ENCODE measurements at regions not wholly inside any gene's neighbourhood (a gene's known extent, or its start where the extent isn't known, plus 50 kb on each side); places are given as distances from the start of the nearest gene placed in this dataset.

GRCh38 chr7:115474137-115474536 lies 552.2 kb downstream of the MDFIC start:
- Histone ChIP-seq H3K9me3 (ENCODE audit: control insufficient read depth in 2 of 2, insufficient read depth in 1 of 2, low read depth in 1 of 2, low read length in 1 of 2) (no peaks in the 10 kb centered on the region), H3K27ac (ENCODE audit: low read depth in 1 of 3, low read length in 2 of 3) (no peak overlapping the region), H3K4me1 (ENCODE audit: control insufficient read depth in 3 of 3, insufficient read depth in 2 of 3, low read depth in 1 of 3, low read length in 2 of 3) (peaks cover 0 to 8% (median 0%) of the 10 kb centered on the region in 3 donors), H3K4me3 (ENCODE audit: low read depth in 1 of 3, low read length in 3 of 3) (no peak overlapping the region), H3K36me3 (ENCODE audit: control insufficient read depth in 3 of 3, insufficient read depth in 2 of 3, low read depth in 1 of 3, low read length in 3 of 3) (no peaks in the 10 kb centered on the region), H3K27me3 (ENCODE audit: control insufficient read depth in 3 of 3, insufficient read depth in 3 of 3, low read length in 3 of 3) (peaks cover 0 to 10% (median 2%) of the 10 kb centered on the region in 3 donors)
- no peak for DNase-seq
- no peak for FAIRE-seq
- WGBS, 3 donors = 81 to 88% (median 86%) methylated on average over 5 of the region's 5 CpGs

GRCh38 chr7:115471891-115472290 lies 550.0 kb downstream of the MDFIC start:
- 59 to 87% (median 77%) methylated on average over 1 of the region's 1 CpG for WGBS, 3 donors
- no peak for DNase-seq
- H3K27ac ChIP-seq (ENCODE audit: low read depth in 1 of 3, low read length in 2 of 3) = no peak overlapping the region
- no peak for FAIRE-seq
- H3K4me1 ChIP-seq (ENCODE audit: control insufficient read depth in 3 of 3, insufficient read depth in 2 of 3, low read depth in 1 of 3, low read length in 2 of 3) = peaks cover 0 to 5% (median 0%) of the 10 kb centered on the region in 3 donors
- H3K36me3 ChIP-seq (ENCODE audit: control insufficient read depth in 3 of 3, insufficient read depth in 2 of 3, low read depth in 1 of 3, low read length in 3 of 3) = no peaks in the 10 kb centered on the region
- no peak overlapping the region for H3K4me3 ChIP-seq (ENCODE audit: low read depth in 1 of 3, low read length in 3 of 3)
- peaks cover 0 to 3% (median 0%) of the 10 kb centered on the region in 3 donors for H3K27me3 ChIP-seq (ENCODE audit: control insufficient read depth in 3 of 3, insufficient read depth in 3 of 3, low read length in 3 of 3)
- no peaks in the 10 kb centered on the region for H3K9me3 ChIP-seq (ENCODE audit: control insufficient read depth in 2 of 2, insufficient read depth in 1 of 2, low read depth in 1 of 2, low read length in 1 of 2)

- H3K27me3 ChIP-seq (ENCODE audit: control insufficient read depth in 3 of 3, insufficient read depth in 3 of 3, low read length in 3 of 3) = no peaks in the 10 kb centered on the region
- DNase-seq = no peak
- no peak overlapping the region for H3K27ac ChIP-seq (ENCODE audit: low read depth in 1 of 3, low read length in 2 of 3)
- H3K36me3 ChIP-seq (ENCODE audit: control insufficient read depth in 3 of 3, insufficient read depth in 2 of 3, low read depth in 1 of 3, low read length in 3 of 3) = no peaks in the 10 kb centered on the region
- no peaks in the 10 kb centered on the region for H3K4me1 ChIP-seq (ENCODE audit: control insufficient read depth in 3 of 3, insufficient read depth in 2 of 3, low read depth in 1 of 3, low read length in 2 of 3)
- no peaks in the 10 kb centered on the region for H3K9me3 ChIP-seq (ENCODE audit: control insufficient read depth in 2 of 2, insufficient read depth in 1 of 2, low read depth in 1 of 2, low read length in 1 of 2)
- 88 to 93% (median 89%) methylated on average over 3 of the region's 3 CpGs for whole genome bisulfite sequencing, 3 donors
- H3K4me3 ChIP-seq (ENCODE audit: low read depth in 1 of 3, low read length in 3 of 3) = no peak overlapping the region
- no peak for FAIRE-seq
These were observed 540.6 kb downstream of the MDFIC start for GRCh38 chr7:115462301-115463015.

GRCh38 chr7:115449689-115450088 lies 527.8 kb downstream of the MDFIC start:
- Histone ChIP-seq H3K27me3 (ENCODE audit: control insufficient read depth in 3 of 3, insufficient read depth in 3 of 3, low read length in 3 of 3) (no peaks in the 10 kb centered on the region), H3K36me3 (ENCODE audit: control insufficient read depth in 3 of 3, insufficient read depth in 2 of 3, low read depth in 1 of 3, low read length in 3 of 3) (no peaks in the 10 kb centered on the region), H3K27ac (ENCODE audit: low read depth in 1 of 3, low read length in 2 of 3) (no peak overlapping the region), H3K4me3 (ENCODE audit: low read depth in 1 of 3, low read length in 3 of 3) (no peak overlapping the region), H3K9me3 (ENCODE audit: control insufficient read depth in 2 of 2, insufficient read depth in 1 of 2, low read depth in 1 of 2, low read length in 1 of 2) (no peaks in the 10 kb centered on the region), H3K4me1 (ENCODE audit: control insufficient read depth in 3 of 3, insufficient read depth in 2 of 3, low read depth in 1 of 3, low read length in 2 of 3) (no peaks in the 10 kb centered on the region)
- DNase-seq = no peak
- 77 to 89% (median 82%) methylated on average over 3 of the region's 3 CpGs for WGBS, 3 donors
- no peak for FAIRE-seq

- Histone ChIP-seq H3K27me3 (ENCODE audit: control insufficient read depth in 3 of 3, insufficient read depth in 3 of 3, low read length in 3 of 3) (no peaks in the 10 kb centered on the region), H3K27ac (ENCODE audit: low read depth in 1 of 3, low read length in 2 of 3) (no peak overlapping the region), H3K4me1 (ENCODE audit: control insufficient read depth in 3 of 3, insufficient read depth in 2 of 3, low read depth in 1 of 3, low read length in 2 of 3) (no peaks in the 10 kb centered on the region), H3K4me3 (ENCODE audit: low read depth in 1 of 3, low read length in 3 of 3) (no peak overlapping the region), H3K9me3 (ENCODE audit: control insufficient read depth in 2 of 2, insufficient read depth in 1 of 2, low read depth in 1 of 2, low read length in 1 of 2) (no peaks in the 10 kb centered on the region), H3K36me3 (ENCODE audit: control insufficient read depth in 3 of 3, insufficient read depth in 2 of 3, low read depth in 1 of 3, low read length in 3 of 3) (no peaks in the 10 kb centered on the region)
- 56 to 72% (median 70%) methylated on average over 2 of the region's 2 CpGs for WGBS, 3 donors
- FAIRE-seq = no peak
- DNase-seq = no peak
These were observed 525.6 kb downstream of the MDFIC start for GRCh38 chr7:115447495-115447894.

- no peak overlapping the region for H3K27ac ChIP-seq (ENCODE audit: low read depth in 1 of 3, low read length in 2 of 3)
- no peak for DNase-seq
- H3K9me3 ChIP-seq (ENCODE audit: control insufficient read depth in 2 of 2, insufficient read depth in 1 of 2, low read depth in 1 of 2, low read length in 1 of 2) = no peaks in the 10 kb centered on the region
- 90 to 100% (median 92%) methylated on average over 1 of the region's 1 CpG for WGBS, 3 donors
- no peaks in the 10 kb centered on the region for H3K36me3 ChIP-seq (ENCODE audit: control insufficient read depth in 3 of 3, insufficient read depth in 2 of 3, low read depth in 1 of 3, low read length in 3 of 3)
- FAIRE-seq = no peak
- no peaks in the 10 kb centered on the region for H3K4me1 ChIP-seq (ENCODE audit: control insufficient read depth in 3 of 3, insufficient read depth in 2 of 3, low read depth in 1 of 3, low read length in 2 of 3)
- no peaks in the 10 kb centered on the region for H3K27me3 ChIP-seq (ENCODE audit: control insufficient read depth in 3 of 3, insufficient read depth in 3 of 3, low read length in 3 of 3)
- no peak overlapping the region for H3K4me3 ChIP-seq (ENCODE audit: low read depth in 1 of 3, low read length in 3 of 3)
These were observed 519.1 kb downstream of the MDFIC start for GRCh38 chr7:115441033-115441432.

GRCh38 chr7:115435178-115435577 lies 513.3 kb downstream of the MDFIC start:
- no peaks in the 10 kb centered on the region for H3K9me3 ChIP-seq (ENCODE audit: control insufficient read depth in 2 of 2, insufficient read depth in 1 of 2, low read depth in 1 of 2, low read length in 1 of 2)
- no peaks in the 10 kb centered on the region for H3K27me3 ChIP-seq (ENCODE audit: control insufficient read depth in 3 of 3, insufficient read depth in 3 of 3, low read length in 3 of 3)
- 88 to 97% (median 96%) methylated on average over 1 of the region's 1 CpG for WGBS, 3 donors
- H3K4me3 ChIP-seq (ENCODE audit: low read depth in 1 of 3, low read length in 3 of 3) = no peak overlapping the region
- no peak overlapping the region for H3K27ac ChIP-seq (ENCODE audit: low read depth in 1 of 3, low read length in 2 of 3)
- H3K4me1 ChIP-seq (ENCODE audit: control insufficient read depth in 3 of 3, insufficient read depth in 2 of 3, low read depth in 1 of 3, low read length in 2 of 3) = no peaks in the 10 kb centered on the region
- H3K36me3 ChIP-seq (ENCODE audit: control insufficient read depth in 3 of 3, insufficient read depth in 2 of 3, low read depth in 1 of 3, low read length in 3 of 3) = no peaks in the 10 kb centered on the region
- no peak for DNase-seq
- FAIRE-seq = no peak

GRCh38 chr7:115429918-115430317 lies 508.0 kb downstream of the MDFIC start:
- Histone ChIP-seq H3K4me3 (ENCODE audit: low read depth in 1 of 3, low read length in 3 of 3) (no peak overlapping the region), H3K27me3 (ENCODE audit: control insufficient read depth in 3 of 3, insufficient read depth in 3 of 3, low read length in 3 of 3) (no peaks in the 10 kb centered on the region), H3K4me1 (ENCODE audit: control insufficient read depth in 3 of 3, insufficient read depth in 2 of 3, low read depth in 1 of 3, low read length in 2 of 3) (no peaks in the 10 kb centered on the region), H3K9me3 (ENCODE audit: control insufficient read depth in 2 of 2, insufficient read depth in 1 of 2, low read depth in 1 of 2, low read length in 1 of 2) (no peaks in the 10 kb centered on the region), H3K27ac (ENCODE audit: low read depth in 1 of 3, low read length in 2 of 3) (no peak overlapping the region), H3K36me3 (ENCODE audit: control insufficient read depth in 3 of 3, insufficient read depth in 2 of 3, low read depth in 1 of 3, low read length in 3 of 3) (no peaks in the 10 kb centered on the region)
- DNase-seq (no peak), FAIRE-seq (no peak)
- 81 to 88% (median 87%) methylated on average over 3 of the region's 3 CpGs for WGBS, 3 donors

GRCh38 chr7:115417662-115418061 lies 495.8 kb downstream of the MDFIC start:
- DNase-seq (no peak), FAIRE-seq (no peak)
- Histone ChIP-seq H3K4me3 (ENCODE audit: low read depth in 1 of 3, low read length in 3 of 3) (no peak overlapping the region), H3K36me3 (ENCODE audit: control insufficient read depth in 3 of 3, insufficient read depth in 2 of 3, low read depth in 1 of 3, low read length in 3 of 3) (no peaks in the 10 kb centered on the region), H3K27me3 (ENCODE audit: control insufficient read depth in 3 of 3, insufficient read depth in 3 of 3, low read length in 3 of 3) (no peaks in the 10 kb centered on the region), H3K4me1 (ENCODE audit: control insufficient read depth in 3 of 3, insufficient read depth in 2 of 3, low read depth in 1 of 3, low read length in 2 of 3) (no peaks in the 10 kb centered on the region), H3K27ac (ENCODE audit: low read depth in 1 of 3, low read length in 2 of 3) (no peak overlapping the region), H3K9me3 (ENCODE audit: control insufficient read depth in 2 of 2, insufficient read depth in 1 of 2, low read depth in 1 of 2, low read length in 1 of 2) (no peaks in the 10 kb centered on the region)
- WGBS, 3 donors = 75 to 95% (median 86%) methylated on average over 4 of the region's 4 CpGs
